DOHH2 (cell line): ENCODE measurements at regions not wholly inside any gene's neighbourhood (a gene's known extent, or its start where the extent isn't known, plus 50 kb on each side); places are given as distances from the start of the nearest gene placed in this dataset.

Experiments used
- EZH2phosphoT487 ChIP-seq: fragments of 200-600 bp; sonication (generic); IDR thresholded peaks from 2 replicates; pipeline ENCODE4 v1.6.1; 2017; ENCODE audit warnings: borderline replicate concordance, mild to moderate bottlenecking, antibody characterized with exemption, low read length, moderate library complexity, mixed read lengths
- TF ChIP-seq, protein P1 (sequence below): fragments of 200-600 bp; sonication (generic); IDR thresholded peaks from one replicate; pipeline ENCODE4 v1.5.1; 2014; ENCODE audit warnings: antibody characterized with exemption, mild to moderate bottlenecking, low read depth, low read length; ENCODE audit not compliant: poor library complexity, severe bottlenecking

DNA sequence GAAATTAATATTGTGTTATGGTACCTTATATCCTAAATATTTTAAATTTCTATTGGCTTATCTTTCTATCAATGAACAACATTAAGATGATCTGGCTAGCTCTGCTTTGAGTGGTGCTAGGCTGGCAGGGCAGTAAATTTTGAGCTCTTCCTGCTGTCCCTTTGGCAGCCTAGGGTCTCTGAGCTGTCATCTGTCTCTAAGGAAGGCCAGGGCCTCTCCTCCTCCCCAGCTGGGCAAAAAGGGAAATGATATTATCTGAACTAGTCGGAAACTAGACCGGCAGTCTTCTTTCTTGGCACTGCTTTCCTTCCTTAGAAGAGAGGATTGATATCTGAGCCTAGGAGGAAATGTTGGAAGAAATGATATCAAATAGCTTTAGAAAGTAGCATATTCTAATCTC, 176.7 kb upstream of the BTBD3 start:
- TF ChIP-seq, protein P1, sequence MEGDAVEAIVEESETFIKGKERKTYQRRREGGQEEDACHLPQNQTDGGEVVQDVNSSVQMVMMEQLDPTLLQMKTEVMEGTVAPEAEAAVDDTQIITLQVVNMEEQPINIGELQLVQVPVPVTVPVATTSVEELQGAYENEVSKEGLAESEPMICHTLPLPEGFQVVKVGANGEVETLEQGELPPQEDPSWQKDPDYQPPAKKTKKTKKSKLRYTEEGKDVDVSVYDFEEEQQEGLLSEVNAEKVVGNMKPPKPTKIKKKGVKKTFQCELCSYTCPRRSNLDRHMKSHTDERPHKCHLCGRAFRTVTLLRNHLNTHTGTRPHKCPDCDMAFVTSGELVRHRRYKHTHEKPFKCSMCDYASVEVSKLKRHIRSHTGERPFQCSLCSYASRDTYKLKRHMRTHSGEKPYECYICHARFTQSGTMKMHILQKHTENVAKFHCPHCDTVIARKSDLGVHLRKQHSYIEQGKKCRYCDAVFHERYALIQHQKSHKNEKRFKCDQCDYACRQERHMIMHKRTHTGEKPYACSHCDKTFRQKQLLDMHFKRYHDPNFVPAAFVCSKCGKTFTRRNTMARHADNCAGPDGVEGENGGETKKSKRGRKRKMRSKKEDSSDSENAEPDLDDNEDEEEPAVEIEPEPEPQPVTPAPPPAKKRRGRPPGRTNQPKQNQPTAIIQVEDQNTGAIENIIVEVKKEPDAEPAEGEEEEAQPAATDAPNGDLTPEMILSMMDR, result no peak
- TF ChIP-seq EZH2phosphoT487, result no peak
